Umbilical cord (tissue), 1 donor: ENCODE measurements at regions not wholly inside any gene's neighbourhood (a gene's known extent, or its start where the extent isn't known, plus 50 kb on each side); places are given as distances from the start of the nearest gene placed in this dataset.
A peak's percentile ranks its signal among the peaks of the same experiment; 100 is the strongest.
"Not testable (repeated sequence)": the region's sequence is repeated elsewhere in the genome, so short reads cannot be mapped to it uniquely, and the experiment has no call there.

ENCODE experiments used
- DNase-seq: peaks from one replicate; pipeline ENCODE4 v3.0.0-alpha.2; 2015; ENCODE audit warnings: low spot score

DNA sequence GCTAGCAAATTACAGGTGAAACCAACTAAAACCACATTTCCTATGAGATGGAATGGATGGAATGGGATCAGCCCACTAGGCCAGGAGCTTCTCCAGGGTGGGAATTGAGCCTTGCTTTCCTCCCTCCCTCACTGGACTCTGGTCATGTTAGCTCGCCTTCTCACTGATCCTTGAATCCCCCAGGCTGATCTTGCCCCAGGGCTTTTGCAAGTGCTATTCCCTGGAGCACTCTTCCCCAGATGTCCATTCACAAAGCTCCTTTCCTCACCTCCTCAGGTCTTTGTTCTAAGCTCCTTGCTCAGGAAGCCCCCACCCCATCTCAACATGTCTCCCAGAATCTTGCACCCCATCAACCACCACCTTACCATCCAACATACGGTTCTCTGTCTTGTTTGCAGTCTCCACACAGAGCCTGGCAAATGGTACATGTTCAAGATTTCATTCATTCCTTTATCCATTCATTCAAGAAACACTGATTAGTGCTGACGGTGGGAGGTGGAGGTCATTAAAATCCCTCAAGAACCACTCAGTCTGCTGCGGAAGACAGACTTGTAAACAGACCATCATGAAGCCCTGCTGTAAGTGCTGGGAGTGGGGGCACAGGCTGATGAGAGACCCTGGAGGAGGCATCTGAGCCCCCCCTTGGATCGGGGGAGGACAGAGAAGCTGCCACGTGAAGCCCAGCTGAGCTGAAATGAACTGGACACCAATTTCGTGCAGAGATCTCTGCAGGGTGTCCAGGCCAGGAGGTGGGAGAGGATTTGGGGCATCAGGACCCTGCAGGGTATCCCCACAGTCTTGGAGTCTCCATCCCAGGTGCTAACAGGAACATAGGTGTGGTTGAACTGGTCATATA, 141.7 kb downstream of the BARX1 start:
- no peak for DNase-seq

DNA sequence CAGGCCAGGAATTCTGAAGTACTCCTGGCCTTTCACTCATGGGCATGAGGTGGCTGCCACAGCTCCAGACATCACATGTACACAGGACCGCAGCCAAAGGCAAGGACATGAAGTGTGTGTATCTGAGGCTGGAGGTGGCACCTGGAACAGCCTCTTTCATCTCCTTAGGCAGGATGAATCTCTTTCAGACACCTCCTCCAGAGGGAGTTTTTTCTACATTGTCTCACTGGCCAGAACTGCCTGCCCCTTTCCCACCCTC, 142.8 kb downstream of the BARX1 start:
- no peak for DNase-seq

DNA sequence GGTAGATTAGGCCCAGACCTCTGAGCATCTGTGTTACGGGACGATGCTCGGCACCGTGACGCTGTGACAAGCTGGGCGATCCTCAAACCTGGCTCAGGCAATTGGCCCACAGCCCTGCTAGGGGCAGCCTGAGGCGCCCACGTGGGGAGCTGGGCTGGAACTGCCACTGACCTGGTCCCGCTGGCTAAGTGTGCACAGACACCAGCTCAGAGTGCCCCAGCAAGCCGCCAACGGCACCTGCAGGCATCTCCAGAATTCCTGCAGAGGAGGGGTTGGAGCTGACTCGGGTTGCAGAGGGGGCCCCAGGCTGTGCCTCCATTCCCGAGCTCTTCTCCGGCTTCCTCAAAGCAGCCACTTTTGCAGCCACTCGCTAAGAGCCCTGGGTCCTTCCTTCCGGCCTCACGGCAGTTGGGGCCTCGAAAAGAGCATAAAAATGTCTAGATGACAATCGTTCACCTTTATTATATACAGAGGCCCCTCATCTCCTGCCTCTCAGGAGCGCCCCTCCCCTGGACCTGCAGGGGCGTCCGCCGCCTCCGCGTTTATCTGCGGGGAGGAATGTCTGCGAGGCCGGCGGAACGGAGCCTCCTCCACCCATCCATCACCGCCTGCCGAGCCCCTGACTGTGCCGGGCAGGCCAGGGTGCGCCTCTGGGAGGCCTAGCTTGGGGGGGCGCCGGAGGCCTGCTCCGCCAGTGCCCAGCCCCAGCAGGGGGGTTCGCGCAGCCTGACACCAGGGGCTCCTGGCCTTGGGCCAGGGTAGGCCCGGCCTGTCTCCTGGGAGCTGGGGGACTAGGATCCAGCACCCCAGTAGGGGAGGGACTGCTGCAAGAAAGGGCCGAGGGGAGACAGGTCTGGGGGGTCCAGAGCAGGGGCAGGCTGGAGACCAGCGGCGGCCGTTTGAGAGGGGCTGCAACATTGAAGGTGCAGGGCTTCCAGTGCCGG, 144.9 kb downstream of the BARX1 start:
- DNase-seq = peak; percentile 63

DNA sequence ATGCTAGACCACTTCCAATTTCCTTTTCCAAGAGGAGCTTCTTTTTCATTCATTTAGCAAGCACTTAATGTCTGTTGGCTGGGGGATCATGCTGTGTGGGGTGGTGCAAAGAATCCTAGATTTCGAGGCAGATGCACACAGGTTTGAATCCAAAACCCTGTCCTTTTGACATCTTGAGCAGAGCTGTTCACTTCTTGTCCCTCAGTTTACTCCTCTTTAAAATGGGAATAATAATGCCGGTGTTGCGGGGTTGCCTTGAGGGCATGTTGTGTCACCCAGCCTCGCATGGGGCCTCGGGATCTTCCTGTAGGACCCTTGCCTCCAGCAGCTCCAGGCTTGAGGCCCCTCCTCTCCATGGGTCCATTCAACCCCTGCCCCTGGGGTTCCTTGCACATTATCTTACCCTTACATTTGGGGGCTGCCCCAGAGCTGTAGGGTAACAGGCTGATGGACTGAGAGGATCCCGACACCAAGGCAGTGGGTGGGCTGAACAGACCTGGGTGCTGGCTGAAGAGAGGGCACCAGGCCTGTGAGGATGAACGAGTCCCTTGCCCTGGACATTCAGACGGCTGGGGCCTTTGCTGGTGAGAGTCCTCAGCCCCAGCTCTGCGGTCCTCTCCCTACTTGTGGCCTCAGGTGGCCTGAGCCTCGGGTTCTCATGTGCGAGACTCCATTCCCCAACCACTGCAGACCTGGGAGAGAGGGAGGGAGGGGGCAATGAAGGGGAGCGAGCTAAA, 145.8 kb downstream of the BARX1 start:
- no peak for DNase-seq

DNA sequence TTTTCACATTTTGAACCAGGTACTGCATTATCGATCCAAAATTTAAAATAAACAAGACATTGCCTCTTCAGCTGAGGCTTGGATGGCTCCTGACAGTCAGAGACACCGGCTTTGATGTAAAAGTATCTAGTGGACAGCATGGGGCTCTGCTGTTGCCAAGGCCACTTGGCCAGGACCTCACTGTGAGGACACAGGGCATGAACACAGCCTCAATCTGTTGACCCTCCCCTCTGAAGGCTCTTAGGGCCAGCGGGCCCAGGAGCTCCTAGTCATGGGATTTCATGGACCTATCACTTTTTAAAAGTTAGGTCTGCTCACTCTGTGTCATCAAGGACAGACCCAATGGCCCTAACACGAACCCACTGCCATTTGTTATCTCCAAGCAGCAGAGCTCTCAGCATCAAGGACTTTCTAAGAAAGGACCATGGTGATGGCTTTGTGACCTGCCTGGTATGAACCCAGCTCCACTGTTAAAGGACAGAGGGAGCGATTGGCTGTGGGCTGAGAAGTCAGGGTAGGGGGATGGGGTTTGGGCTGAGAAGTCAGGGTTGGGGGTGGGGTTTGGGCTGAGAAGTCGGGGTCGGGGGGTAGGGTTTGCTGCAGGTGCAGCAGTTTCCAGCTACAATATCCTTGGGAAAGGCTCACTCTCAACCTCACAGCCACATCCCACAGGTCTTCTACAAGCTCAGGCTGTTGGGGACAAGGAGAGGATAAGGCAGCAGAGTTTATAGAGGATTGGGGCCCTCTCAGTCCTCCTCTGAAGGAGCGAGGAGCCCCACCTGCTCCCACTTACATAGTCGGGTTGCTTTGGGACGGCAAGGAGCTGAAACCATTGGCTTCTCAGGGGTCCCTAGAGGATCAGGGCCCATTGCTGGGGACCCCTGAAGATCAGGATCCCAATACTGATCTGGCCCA, 146.8 kb downstream of the BARX1 start:
- DNase-seq = no peak

DNA sequence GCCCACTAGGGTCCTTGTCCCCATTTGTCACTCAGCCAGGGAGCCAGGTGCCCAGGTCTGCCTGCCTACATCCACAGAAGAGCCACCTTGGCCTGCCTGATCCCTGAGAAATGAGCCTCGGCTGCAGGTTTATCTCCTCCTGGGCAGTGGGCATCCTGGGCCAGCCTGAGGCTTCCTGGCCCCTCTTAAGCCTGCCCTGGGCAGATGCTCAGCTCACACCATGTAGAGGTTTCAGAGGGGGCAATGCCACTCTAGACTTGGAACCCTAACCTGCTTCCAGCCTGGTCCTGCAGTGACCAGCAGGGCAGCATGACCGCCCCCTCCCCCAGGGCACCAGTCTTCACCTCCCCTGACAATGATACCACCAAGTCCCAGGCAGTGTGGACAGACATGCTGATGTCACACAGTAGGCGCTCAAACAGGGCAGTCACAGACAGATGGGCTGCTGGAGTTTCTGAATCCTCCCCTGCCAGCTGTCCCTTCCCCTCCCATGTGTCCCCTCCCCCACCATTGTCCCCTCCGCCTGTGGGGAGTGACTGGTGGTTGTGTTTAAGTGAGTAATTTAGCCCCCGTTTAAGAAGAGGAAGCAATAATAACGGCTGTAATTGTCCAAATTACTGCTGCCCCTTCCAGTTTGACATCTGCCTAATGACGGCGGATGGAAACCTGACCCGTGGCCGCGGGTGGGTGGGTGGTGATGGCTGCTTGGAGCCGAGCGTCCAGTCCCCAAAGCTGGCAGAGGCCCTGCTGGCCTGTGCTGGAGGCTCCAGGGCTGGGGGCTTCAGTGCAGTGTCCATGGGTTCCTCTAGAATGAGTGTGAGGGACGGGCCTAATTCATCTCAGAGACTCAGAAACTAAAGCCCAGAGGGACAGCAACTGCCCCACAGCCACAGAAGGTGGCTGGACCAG, 147.7 kb downstream of the BARX1 start:
- no peak for DNase-seq

DNA sequence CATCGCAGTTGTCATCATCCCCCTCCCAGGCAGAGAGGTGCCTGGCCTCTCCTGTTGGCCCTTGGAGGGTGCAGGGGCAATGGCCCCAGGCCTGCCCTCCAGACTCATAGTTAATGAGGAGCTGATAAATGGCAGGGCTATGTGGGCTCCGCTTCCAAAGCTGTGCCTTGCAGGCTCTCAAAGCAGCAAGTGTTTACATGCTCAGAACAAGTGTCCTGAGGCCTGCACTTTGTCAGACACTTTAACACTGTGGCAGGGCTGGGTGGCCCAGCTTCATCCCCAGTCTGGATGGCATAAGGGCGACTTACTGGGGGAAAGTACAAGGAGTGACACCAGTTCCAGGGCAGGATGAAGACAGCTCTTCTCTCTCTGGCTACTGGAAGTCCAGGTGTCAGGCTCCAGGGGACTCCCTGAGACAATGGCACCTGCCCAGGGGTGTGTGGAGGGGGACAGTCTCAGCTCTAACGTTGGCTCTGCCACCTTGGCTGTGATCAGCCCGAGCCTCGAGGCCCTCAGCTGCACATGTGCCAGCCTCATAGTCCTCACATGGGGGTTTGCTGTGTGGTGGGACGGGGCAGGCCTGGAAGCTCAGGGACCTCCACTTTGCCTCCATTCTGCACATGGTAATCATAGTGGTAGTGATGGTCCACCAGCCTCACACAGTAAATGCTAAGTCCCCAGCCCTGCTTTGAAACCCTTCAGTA, 153.4 kb downstream of the BARX1 start:
- DNase-seq = no peak

DNA sequence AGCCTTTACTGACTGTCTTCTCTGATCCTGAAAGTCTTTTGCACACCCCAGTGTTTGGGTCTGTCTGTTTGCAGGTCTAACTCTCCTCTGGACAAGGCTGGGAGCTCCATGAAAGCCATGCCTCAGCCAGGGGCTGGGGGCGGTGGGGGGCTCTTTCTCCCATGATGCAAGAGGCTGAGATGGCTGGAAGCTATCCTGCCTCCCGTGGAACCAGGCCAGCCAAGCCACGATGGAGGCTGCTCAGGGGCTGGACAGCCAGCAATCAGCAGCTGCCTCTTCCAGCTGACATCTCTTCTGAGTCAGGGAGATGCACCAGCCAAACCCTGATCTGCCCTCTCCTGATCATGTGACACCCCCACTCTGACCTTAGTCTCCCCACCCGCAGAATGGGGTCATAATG, 154.0 kb downstream of the BARX1 start:
- no peak for DNase-seq

DNA sequence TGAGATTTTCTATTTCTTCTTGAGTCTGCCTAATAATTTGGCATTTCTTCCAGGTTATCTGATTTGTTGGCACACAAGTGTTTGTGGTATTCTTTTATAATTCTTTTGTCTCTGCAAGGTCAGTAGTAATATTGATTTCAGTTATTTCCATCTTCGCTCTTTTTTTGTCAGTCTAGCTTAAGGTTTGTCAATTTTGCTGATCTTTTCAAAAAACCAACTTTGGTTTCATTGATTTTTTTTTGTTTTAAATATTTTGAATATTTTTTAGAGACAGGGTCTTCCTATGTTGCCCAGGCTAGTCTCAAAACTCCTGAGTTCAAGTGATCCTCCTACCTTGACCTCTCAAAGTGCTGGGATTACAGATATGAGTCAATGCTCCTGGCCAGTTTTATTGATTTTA, 162.8 kb downstream of the BARX1 start:
- DNase-seq = no peak

DNA sequence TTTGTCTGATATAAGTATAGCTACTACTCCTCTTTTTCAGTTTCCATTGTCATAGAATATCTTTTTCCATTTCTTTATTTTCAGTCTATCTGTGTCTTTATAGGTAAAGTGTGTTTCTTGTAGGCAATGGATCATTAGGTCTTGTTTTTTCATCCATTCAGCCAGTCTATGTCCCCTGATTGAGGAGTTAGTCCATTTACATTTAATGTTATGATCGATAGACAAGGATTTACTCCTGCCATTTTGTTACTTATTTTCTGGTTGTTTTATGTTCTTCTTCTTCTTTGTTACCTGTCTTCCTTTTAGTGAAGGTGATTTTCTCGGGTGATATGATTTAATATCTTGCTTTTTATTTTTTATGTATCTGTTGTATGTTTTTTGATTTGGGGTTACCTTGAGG, 169.0 kb downstream of the BARX1 start:
- DNase-seq = no peak

DNA sequence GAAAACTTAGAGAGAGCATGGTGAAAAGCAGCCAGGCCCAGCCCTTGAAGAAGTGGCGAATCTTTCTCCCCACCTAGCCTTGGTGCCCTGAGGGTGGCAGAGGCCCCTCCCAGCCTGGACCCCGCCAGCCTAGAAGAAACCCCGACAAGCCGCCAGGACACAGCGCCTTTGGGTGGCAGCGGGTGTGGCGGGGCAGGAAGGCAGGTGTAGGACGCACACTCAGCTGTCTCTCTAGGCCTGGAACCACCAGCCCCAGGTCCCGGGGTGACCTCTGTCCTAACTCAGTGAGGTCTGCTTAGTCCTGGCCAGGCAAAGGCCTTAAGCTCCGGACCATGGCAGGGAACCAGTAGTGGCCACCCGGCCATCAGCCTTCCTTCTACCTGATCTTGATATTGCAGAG, 178.3 kb downstream of the BARX1 start:
- DNase-seq = no peak

DNA sequence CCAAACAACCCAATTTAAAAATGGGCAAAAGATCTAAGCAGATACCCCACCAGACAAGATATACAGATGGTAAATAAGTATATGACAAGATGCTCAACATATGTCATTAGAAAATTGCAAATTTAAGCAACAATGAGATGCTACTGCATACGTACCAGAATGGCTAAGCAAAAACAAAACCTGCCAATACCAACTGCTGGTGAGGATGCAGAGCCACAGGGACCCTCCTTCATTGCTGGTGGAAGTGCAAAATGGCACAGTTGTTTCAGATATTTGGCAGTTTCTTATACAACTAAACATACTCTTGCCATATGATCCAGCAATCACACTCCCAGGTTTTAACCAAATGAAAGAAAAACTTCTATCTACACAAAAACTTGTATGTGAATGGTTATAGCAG, 178.9 kb downstream of the BARX1 start:
- no peak for DNase-seq

DNA sequence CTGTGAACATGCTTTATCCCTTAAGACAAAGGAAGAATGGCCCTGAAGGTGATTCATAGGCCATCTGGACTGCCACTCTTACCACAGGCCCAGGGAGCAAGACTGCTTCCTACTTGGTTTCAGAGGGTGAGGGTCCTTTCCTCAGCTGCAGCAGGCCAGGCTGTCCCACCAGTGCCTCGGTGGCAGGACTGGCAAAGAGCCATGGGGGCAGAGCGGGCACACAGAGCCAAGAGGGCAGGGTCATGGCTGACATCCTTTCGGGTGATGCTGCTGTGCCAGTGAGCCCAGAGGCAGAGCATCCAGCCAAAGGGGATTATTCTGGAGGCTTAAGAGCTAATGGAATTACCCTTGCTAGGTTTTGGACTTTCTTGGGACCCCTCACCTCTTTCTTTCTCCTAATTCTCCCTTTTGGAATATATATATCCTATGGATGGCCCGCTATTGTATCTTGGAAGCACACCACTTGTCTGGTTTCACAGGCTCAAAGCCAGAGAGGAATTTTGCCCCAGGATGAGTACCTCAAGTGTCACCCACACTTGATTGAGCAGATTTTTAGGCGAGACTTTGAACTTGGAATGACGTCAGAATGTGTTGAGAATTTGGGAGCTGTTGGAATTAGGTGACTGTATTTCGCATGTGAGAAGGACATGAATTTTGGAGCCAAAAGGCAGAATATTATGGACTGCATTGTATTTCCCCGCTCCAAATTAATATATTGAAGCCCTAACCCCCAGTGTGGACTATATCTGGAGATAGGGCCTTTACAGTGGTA, 180.6 kb downstream of the BARX1 start:
- DNase-seq = no peak

DNA sequence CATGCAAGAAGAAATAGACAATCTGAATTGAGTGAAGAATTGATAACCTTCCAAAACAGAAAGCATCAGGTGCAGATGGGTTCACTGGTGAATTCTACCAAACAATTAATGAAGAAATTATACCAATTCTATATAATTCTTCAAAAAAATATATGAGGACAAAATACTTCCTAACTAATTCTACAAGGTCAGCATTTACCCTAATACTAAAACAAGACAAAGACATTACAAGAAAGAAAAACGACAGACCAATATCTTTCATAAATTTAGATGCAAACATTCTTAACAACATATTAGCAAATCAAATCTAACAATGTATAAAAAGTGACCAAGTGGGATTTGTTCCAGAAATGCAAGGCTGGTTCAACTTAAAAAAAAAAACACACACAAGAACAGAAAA, 183.9 kb downstream of the BARX1 start:
- DNase-seq = no peak

DNA sequence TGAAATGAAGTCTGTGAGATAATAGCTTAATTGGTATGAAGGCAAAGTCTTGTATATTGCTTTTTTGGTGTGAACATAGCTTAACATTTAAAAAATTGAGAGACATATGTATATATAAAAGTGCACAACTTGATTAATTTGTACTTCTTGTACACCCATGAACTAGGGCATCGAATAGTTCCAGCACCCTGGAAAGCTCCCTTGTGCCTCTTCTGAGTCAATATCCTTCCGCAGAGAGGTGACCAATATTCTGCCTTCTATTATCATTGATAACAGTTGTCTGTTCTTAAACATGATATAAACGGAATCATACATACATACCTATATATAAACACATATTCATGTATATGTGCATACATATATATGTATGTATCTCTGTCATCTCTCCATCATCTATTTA, 185.4 kb downstream of the PHF2 start:
- DNase-seq = no peak

DNA sequence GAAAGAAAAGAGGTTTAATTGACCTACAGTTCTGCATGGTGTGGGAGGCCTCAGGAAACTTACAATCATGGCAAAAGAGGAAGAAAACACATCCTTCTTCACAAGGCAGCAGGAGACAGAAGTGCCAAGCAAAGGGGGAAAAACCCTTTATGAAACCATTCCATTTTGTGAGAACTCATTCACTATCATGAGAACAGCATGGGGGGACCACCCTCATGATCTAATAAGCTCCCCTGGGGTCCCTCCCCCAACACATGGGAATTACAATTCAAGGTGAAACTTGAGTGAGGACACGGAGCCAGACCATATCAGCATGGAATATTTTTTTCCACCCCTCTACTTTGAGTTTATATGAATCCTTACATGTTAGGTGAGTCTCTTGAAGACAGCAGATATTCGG, 173.7 kb downstream of the PHF2 start:
- no peak for DNase-seq

DNA sequence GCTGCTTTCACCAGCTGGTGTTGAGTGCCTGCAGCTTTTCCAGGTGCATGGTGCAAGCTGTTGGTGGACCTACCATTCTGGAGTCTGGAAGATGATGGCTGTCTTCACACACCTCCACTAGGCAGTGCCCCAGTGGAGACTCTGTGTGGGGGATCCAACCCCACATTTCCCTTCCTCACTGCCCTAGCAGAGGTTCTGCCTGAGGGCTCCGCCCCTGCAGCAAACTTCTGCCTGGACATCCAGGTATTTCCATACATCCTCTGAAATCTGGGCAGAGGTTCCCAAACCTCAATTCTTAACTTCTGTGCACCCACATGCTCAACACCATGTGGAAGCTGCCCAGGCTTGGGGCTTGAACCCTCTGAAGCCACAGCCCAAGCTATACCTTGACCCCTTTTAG, 172.4 kb downstream of the PHF2 start:
- DNase-seq = not testable (repeated sequence)

DNA sequence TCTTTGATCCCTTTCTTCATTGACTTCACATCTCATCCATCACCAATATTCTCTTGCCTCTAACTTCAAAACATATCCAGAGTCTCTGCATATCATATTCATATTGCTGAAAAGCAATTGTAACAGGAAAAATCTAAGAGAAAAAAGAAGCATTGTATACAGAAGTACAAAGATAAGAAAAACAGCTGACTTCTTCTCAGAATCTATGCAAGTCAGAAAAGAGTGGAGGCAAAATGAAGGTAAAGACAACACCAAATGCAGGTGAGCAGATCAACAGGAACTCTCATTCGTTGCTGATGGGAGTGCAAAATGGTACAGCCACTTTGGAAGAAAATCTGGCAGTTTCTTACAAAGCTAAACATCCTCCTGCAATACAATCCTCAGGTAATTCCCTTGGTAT, 155.6 kb downstream of the PHF2 start:
- no peak for DNase-seq

DNA sequence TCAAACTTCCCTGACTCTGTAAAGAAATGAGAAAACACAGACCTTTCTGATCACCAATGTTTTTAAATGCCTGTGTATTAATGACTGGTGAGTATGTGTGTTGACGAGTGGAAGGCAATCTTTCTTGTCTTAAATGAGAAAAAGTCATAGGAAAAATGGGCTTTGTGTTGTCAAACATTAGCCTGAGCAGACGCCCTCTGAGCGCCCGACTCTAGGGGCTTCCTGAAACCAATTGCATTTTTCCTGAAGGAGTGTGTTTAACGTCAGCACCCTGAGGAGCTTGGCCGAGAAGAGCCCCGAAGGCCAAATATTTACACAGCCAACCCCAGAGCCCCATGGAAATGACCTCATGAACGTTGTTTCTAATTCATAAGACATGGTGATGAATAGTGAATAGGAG, 154.3 kb downstream of the PHF2 start:
- DNase-seq = no peak
